H7 (cell line): ENCODE measurements at regions not wholly inside any gene's neighbourhood (a gene's known extent, or its start where the extent isn't known, plus 50 kb on each side); places are given as distances from the start of the nearest gene placed in this dataset.

Source experiments
- DNase-seq: peaks from one replicate; pipeline ENCODE4 v3.0.0; 2012
- H3K27me3 ChIP-seq: 2 replicates; pipeline ENCODE4 v1.6.0; 2011; ENCODE audit warnings: mild to moderate bottlenecking, low read length; ENCODE audit not compliant: control insufficient read depth, insufficient read depth
- H3K36me3 ChIP-seq: replicated peaks from 2 replicates; pipeline ENCODE4 v1.5.1; 2011; ENCODE audit warnings: low read length; ENCODE audit not compliant: control insufficient read depth, insufficient read depth
- H3K4me3 ChIP-seq: 2 replicates; pipeline ENCODE4 v1.5.1; 2011; ENCODE audit warnings: low read depth, mild to moderate bottlenecking, control low read depth, low read length, moderate library complexity; ENCODE audit not compliant: insufficient read depth

DNA sequence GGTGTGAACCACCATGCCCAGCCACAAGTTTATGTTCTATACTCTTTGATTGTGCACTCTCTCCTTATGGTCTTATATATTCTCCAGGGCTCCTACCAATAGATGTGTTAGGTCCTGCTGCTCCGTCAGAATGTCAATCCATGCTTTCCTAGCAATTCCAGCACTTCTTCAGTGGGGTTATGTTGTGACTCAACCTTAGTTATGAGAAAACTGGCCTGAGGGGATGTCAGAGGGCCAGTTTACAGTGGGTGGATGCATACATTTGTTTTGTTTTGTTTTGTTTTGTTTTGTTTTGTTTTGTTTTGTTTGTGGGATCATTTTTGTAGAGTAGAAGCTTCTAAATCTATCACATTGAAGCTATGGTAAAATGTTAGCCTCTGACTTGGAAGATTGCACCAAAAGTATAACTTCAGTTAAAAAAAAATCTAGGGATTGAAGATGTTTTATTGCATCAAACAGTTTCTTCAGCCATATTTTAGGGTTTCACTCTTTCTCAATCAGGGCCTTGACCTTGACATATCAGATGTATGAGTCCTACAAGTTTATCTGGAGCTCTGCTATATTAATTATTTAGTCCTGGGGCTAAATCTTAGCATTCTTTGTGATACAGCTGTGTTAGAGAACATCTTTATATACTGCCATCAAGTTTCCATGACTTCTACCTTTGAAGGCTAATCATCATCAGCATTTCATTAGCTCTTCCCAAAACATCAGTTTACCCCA lies 191.6 kb upstream of the CNTN5 start:
- Histone ChIP-seq H3K36me3 (no peaks in the 10 kb centered on the region), H3K27me3 (no peaks in the 10 kb centered on the region), H3K4me3 (no peak overlapping the region)
- DNase-seq, result no peak

DNA sequence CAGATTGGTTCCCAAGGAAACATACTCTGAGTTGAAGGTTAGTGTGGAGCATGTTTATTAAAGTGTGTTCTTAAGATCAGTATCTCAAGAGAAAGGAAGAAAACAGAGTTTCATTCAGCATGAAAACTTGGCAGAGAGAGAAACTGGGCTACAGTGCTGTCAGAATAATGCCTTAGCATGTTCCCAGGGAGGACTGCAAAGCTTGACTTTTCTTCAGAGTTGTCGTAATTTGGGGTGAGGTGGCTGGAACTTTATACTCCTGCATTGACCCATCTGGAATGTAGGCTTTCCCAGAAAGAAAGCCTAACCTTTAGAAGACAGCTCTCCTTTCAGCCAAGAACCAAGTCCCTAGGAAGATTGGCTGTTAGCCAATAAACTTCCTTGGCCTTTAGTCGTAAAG lies 190.8 kb upstream of the CNTN5 start:
- Histone ChIP-seq H3K27me3 (no peaks in the 10 kb centered on the region), H3K4me3 (no peak overlapping the region), H3K36me3 (no peaks in the 10 kb centered on the region)
- DNase-seq, result no peak

- no peak for DNase-seq
- no peak overlapping the region for H3K4me3 ChIP-seq
- H3K36me3 ChIP-seq, result no peaks in the 10 kb centered on the region
- H3K27me3 ChIP-seq, result no peaks in the 10 kb centered on the region
Observed at GRCh38 chr11:98834776-98835175, 186.0 kb upstream of the CNTN5 start.

DNA sequence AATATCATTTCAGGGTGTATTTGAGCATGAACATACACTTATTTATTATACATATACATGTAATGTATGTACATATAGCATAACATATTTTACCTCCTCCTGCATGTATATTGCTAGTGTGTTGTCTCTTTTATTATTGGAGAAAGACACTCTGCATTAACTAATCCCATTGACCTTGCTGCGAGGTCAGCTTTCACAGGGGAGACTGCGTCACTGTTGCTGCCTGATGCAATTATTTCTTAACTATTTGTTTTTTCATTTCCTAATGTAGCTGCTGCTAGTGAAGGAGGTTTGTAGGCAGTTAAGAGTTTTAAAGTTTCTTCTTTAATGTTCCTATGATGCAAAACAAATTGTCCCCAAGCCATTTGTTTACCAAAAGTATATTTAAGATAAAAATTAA lies 185.4 kb upstream of the CNTN5 start:
- no peak for DNase-seq
- Histone ChIP-seq H3K36me3 (no peaks in the 10 kb centered on the region), H3K27me3 (no peaks in the 10 kb centered on the region), H3K4me3 (no peak overlapping the region)

- no peak for DNase-seq
- H3K4me3 ChIP-seq, result no peak overlapping the region
Observed at GRCh38 chr11:98836156-98836555, 184.6 kb upstream of the CNTN5 start.

DNA sequence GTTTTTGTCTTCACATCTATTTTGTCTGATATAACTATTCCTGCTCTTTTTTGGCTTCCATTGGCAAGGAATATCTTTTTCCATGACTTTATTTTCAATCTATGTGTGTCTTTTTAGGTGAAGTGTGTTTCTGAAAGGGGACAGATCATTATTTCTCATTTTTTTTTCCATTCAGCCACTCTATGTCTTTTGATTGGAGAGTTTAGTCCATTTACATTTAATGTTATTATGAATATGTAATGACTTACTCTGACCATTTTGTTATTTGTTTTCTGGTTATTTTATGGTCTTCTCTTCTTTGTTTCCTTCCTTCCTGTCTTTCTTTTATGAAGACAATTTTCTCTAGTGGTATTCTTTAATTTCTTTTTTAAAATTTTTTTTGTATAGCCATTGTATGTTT lies 178.6 kb upstream of the CNTN5 start:
- Histone ChIP-seq H3K4me3 (no peak overlapping the region), H3K36me3 (no peaks in the 10 kb centered on the region), H3K27me3 (no peaks in the 10 kb centered on the region)
- no peak for DNase-seq

More at GRCh38 chr11:98836156-98836555, 184.6 kb upstream of the CNTN5 start:
- no peaks in the 10 kb centered on the region for H3K36me3 ChIP-seq
- H3K27me3 ChIP-seq, result no peaks in the 10 kb centered on the region

- Histone ChIP-seq H3K36me3 (no peaks in the 10 kb centered on the region), H3K4me3 (no peak overlapping the region), H3K27me3 (no peaks in the 10 kb centered on the region)
- DNase-seq, result no peak
Observed at GRCh38 chr11:98862169-98862568, 158.6 kb upstream of the CNTN5 start.

- DNase-seq, result no peak
Observed at GRCh38 chr11:98871690-98872089, 149.1 kb upstream of the CNTN5 start.

GRCh38 chr11:98874050-98874449 lies 146.7 kb upstream of the CNTN5 start:
- DNase-seq, result no peak
- H3K4me3 ChIP-seq, result no peak overlapping the region
- H3K36me3 ChIP-seq, result no peaks in the 10 kb centered on the region
- H3K27me3 ChIP-seq, result no peaks in the 10 kb centered on the region

More at GRCh38 chr11:98871690-98872089, 149.1 kb upstream of the CNTN5 start:
- Histone ChIP-seq H3K36me3 (no peaks in the 10 kb centered on the region), H3K4me3 (no peak overlapping the region), H3K27me3 (no peaks in the 10 kb centered on the region)

GRCh38 chr11:98895936-98896335 lies 124.8 kb upstream of the CNTN5 start:
- no peaks in the 10 kb centered on the region for H3K36me3 ChIP-seq
- no peaks in the 10 kb centered on the region for H3K27me3 ChIP-seq
- no peak overlapping the region for H3K4me3 ChIP-seq
- DNase-seq, result no peak

GRCh38 chr11:98940913-98941312 lies 79.8 kb upstream of the CNTN5 start:
- Histone ChIP-seq H3K27me3 (no peaks in the 10 kb centered on the region), H3K4me3 (no peak overlapping the region), H3K36me3 (no peaks in the 10 kb centered on the region)
- peak; percentile 13 for DNase-seq

DNA sequence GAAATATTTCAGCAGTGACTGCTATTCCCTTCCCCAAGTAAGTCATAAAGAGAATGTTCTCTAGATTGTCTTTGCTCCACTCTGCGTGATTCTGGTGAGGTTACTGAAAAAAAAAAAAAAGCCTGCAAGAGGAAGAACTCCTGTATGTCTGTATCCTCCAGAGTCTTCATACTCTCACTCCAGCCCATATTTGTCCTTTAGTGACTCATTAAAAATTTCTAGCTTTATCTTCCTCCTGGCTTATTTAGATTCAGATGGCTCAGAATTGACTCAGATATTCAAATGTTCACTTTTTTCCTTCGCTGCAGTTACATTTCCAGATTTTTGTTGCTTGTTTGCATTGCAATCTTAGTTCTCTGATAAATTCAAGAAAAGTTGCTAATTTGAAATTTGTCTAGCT lies 76.3 kb upstream of the CNTN5 start:
- no peaks in the 10 kb centered on the region for H3K27me3 ChIP-seq
- no peak for DNase-seq
- H3K4me3 ChIP-seq, result no peak overlapping the region
- H3K36me3 ChIP-seq, result no peaks in the 10 kb centered on the region

DNA sequence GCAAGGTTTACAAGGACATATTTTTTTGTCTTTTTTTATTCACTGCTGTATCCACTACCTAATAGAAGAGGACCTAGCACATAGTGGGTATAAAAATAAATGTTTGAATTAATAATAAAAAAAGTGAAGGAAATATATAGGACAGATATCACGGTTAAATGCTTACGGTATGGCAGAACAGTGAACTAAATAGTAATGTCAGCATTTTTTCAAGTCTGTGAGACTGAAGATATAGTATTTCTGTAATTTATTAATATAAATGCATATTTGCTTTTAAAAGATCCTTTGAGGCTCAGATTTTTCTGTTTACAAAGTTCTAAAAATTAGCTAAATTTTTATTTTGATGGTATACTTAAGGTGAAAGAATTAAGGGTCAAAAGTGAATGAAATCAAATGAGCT lies 68.6 kb upstream of the CNTN5 start:
- no peak for DNase-seq
- no peaks in the 10 kb centered on the region for H3K27me3 ChIP-seq
- no peaks in the 10 kb centered on the region for H3K36me3 ChIP-seq
- no peak overlapping the region for H3K4me3 ChIP-seq

DNA sequence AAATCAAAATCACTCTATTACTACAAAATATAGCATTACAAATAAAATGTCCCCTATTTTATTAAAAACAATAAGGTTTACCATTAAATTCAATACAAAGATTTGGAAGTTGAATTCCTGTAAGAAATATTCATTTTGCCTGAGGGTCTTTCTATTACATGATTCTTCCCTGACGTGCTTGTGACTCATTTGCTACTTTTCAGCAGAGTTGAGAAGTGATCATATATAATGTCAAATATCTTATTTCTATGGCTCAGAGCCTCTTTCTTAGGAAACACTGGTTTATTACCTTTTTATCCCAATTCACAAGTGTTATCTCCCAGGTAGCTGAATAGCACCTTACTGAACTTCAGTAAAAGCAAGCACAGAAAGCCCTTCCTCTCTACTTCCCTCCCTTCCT lies 65.2 kb upstream of the CNTN5 start:
- Histone ChIP-seq H3K27me3 (no peaks in the 10 kb centered on the region), H3K36me3 (no peaks in the 10 kb centered on the region), H3K4me3 (no peak overlapping the region)
- no peak for DNase-seq

DNA sequence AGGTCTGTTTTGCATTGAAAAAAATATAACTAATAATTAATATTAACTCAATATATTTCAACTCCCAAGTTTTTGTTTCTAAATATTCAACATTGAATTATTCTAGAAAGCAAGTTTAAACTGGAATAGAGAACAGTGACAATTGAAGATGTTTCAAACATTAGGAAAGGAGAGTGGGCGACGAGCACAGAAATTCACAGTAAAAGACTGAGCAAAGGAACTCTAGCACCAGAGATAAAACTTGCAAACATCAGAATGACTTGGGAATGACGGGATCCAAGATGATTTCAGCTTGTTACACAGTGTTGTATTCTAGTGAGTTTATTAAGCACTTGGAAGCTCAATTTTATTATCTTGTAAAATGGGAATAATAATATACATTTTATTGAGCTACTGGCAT lies 56.6 kb upstream of the CNTN5 start:
- no peaks in the 10 kb centered on the region for H3K27me3 ChIP-seq
- DNase-seq, result no peak
- no peak overlapping the region for H3K4me3 ChIP-seq
- no peaks in the 10 kb centered on the region for H3K36me3 ChIP-seq

DNA sequence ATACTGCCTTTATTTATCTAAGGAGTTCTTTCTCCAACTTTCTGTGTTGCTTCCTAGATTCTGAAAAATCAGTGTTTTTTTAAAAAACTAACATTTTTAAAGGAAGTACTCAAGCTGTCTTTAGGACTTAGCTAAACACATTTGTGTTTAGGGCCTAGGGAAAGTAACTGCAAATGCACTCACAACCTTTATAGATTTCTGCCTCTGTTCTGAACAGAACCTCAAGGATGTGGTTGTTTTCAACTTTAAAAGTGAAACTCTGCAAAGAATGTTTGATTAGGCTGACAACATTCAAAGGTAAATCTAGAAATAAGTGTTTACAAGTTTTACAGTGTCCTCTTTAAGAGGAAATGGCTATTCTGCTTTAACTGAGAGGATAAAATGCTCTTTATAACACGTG lies 55.4 kb upstream of the CNTN5 start:
- no peak for DNase-seq
- no peaks in the 10 kb centered on the region for H3K36me3 ChIP-seq
- no peak overlapping the region for H3K4me3 ChIP-seq
- no peaks in the 10 kb centered on the region for H3K27me3 ChIP-seq
